Head of caudate nucleus (tissue), 42 donors: ENCODE measurements at regions not wholly inside any gene's neighbourhood (a gene's known extent, or its start where the extent isn't known, plus 50 kb on each side); places are given as distances from the start of the nearest gene placed in this dataset.

Experiments used
- DNase-seq, 42 donors: peaks; one replicate each; pipeline versions ENCODE4 v3.0.0 to v3.0.0-alpha.2; 2020 to 2021; ENCODE audit warnings: mixed read lengths in 7 of 42
- intact Hi-C: fragments of 100-400 bp; cut with DNase I; formaldehyde crosslinking; loops from one replicate; pipeline ENCODE4 v1.15.0; 2022

DNA sequence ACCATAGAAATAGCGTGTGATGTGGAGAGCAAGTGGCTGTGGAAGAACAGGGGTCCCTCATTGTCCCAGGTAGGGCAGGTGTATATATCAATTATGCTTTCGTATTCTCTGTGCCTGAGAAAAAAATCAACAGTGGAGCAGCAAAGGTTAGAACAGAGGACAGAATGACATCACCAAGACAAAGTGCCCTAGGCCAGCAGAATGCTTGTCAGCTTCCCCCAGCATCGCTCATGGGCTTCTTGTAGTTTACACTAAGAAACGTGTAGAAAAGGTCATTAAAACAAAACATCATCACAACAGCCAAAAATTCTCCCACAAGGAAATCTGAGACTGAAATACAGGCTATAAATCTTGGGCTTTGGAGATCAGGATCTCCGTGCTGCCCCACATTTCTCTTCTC, 288.0 kb downstream of the TDRD15 start:
- DNase-seq: peak in 1 of 42 donors; percentile 12
- intact Hi-C loops: no loop called here

DNA sequence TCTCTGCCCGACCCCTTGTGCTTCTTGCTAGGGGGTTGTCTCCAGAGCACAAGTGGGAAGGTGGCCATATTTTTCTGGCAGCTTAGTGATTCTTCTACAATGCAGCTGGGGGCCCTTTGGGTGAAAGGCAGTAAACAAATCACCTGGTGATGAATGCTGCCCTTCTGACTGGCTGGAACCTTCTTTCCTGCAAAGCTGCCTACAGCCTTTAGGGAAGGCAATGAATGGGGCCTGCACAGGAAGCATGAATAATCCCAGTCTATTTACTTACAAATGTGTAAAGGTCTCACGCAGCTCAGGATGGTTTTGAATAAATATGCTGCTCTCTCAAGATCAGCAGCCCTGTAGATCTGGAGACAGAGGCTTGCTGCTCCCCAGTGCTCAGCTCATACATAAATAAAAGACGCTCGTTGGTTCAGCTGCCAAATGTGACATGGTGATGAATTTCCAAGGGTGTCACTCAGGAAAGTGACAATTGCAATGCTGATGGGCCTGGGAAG, 289.2 kb downstream of the TDRD15 start:
- no peak for DNase-seq
- intact Hi-C loops: no loop called here

DNA sequence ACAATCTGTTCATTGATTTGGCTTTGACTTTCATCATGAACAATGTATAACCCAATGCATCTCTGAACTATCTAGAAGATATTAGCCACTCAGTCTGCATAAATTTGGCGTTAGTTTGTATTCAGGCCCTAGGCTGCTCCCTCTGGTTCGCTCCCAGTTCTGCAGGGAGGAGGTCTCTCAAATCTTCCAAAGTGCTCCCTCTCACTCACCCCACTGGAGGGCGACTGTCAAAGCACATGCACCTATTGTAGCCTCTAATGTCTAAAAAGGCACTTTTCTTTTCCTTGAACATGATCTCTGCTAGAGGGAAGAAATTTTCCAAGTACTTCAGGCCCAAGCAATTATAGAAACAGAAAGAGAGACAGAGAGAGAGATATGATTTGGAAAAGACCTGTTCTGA, 291.5 kb downstream of the TDRD15 start:
- DNase-seq: no peak
- intact Hi-C loops: no loop called here

DNA sequence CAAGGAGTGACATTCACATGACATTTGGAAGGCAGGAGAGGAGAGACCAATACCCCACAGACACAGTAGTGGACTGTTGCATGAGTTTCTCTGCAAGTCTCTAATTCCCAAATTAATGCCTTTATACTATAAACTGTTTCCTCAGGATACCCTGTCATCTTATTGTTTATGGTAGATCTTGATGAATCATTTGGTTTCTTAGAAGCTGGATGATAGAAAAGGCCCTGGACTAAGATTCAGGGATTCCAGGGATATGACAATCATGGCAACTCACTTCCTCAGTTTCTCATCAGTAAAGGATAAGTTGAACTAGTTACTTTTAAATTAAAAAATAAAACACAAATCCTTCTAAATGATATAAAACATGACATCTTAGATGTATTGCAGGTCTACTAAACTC, 292.5 kb downstream of the TDRD15 start:
- no peak for DNase-seq
- intact Hi-C loops: no loop called here

DNA sequence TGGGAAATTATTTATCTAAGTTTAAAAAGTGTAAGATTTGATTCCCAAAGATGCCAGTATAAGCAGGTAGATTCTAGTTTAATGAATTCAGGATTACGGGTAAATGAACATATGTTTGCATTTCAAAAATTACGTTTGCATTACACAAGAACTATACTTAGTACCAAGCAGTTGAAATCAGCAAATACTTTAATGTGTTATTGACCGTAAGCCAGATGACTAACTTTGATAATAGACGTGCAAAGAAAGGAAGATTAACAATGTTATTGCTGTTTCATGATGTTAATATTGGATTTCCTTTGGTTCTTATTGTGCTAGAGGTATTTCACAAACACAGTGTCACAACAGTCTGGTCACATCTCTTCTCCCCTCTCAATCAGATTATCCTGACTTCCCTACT, 294.7 kb downstream of the TDRD15 start:
- intact Hi-C loops: no loop called here
- DNase-seq: no peak

DNA sequence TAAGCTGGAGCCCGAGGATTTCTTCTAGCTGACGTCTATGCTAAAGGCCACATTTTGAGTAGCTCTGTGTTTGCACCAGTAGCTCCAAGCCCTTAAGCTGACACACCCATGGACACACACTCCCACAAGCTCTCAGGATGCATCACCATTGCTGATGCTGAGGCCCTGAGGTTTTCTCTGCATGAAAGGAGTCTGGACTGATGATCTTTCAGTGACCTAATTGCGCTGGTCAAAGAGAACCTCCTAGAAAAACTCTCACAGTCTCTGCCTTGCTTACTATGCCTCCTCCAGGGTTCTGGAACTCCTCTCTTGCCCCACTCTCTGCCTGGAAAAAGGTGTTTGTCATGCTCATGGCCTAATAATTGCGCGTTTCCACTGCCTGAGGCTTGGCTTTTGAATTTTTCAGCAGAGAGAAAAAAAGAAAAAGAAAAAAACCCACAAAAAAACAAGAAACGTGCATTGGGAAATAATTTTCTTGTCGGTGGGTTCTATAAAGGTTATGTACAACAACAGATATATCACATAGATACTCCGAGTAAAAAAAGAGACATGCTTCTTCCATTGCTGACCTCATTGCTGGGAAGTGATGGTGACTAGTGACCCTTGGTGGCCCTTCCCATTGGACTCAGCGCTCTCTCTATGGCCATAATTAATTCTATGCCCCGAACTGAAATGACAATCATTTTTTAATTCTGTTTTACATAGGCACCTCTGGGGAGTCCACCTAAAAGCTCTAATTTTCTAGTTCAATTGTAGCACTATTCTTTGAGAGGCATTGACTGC, 297.0 kb downstream of the TDRD15 start:
- DNase-seq: peak in 1 of 42 donors; percentile 15
- intact Hi-C loops: no loop called here

DNA sequence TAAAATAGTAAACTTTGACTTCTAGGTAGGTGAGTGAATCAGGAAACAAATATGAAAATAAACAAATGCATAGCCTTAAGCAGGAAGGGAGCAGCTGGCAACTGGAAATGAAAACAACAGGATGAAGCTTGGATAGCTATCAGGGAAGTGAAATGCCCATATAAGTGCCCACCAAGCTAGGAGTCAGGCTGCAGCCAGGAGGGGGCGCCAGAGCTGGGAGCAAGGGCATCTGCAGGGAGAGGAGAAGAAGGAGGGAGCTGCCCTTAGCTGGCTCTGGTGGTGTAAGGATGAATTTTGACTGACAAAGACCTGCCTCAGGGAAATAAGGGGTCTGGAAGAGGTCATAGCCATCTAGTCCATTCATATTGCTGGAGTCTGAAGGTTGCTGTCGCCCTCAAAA, 298.3 kb downstream of the TDRD15 start:
- DNase-seq: peak in 36 of 42 donors; percentile 10 to 67 (median 46)
- intact Hi-C loops: no loop called here

DNA sequence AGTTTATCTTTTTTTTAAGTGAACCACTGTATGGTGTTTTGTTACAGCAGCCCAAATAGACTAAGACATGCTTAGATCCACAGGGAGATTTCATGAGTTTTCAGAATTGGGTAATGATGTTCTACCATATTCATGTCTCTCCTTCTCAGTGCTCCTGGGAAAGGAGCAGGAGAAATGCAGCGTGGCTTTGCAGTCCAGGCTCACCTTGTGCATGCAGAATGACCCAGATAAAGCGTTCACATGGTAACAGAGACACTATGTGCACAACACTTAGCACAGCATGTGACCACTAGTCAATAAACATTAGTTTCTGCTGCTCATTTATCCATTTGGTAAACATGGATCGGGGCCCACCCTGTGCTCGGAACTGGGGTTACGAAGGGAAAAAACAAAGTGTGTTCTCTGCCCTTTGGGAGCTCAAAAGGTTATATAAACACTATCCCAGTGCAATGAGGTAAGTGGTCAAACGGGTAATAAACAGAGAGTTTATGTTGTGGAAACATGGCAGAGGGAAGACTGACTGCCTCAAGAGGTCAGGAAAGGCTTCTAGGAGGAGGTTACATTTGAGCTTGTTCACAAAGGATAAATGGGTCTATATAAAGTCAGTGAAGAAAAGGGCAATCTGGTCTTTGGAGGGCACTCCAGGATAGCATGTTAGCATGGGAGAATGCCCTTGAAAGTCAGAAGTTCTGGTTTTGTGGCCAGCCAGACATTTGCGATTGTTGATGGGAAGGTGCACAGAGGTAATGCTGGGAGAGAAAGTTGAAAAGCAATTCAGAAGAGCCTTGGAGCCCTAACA, 299.2 kb downstream of the TDRD15 start:
- DNase-seq: peak in 1 of 42 donors; percentile 22
- intact Hi-C loops: no loop called here

DNA sequence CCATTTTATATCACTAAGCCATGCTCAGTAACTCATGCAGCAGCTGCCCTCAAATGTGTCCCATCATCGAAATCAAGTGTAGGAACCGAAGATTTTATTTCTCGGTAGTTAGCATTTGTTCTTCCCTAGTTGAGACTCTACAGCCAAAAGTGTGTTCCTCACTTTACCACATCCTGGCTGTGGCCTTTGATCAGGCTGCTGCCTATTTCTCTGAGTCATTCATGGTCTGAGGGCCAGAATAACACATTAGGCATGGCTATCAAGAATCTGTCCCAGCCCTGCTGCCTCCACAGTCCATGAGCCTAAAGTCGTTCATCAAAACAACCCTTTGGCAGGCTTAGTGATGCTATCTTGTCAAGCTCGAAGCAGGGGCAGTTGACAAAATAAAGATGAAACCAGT, 300.1 kb downstream of the TDRD15 start:
- intact Hi-C loops: no loop called here
- peak in 1 of 42 donors; percentile 7 for DNase-seq

DNA sequence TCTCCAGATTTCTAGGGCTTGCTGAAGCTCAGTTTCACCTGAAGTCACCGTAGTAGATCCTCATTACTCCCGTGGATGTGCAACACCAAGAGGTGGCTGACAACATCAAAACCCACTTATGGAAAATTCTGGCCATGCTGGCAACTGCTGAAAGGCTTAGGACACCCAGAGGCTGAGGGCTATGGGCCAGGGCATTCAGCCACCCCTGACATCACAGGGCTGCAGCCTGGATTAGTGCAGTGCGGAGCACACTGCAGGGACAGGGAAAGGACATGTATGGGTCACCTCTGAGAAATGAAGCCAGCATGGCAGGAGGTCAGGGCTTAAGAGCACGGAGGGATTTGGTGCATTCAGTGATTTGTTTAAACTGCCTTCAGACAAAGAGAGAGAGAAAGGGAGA, 300.6 kb downstream of the TDRD15 start:
- intact Hi-C loops: no loop called here

DNA sequence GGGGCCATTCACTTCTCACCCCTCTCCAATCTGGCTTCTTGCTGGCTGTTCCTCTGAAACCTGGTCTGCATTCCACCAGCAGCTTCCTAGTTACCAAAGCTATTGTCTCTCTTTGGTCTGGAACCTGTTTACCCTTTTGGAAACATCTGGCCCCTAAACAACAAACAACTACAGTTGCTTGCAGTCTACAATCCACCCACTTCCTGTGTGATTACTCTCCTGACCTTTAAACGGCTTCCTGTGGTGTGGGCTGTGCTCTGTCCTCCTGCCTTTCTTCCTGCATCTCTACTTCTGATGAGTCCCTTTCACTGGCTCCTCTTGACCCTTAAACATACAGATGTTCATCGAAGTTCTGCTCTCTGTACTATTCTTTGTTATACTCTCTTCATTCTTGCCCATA, 303.8 kb downstream of the TDRD15 start:
- intact Hi-C loops: no loop called here
- no peak for DNase-seq

More for the DNA sequence above, 300.6 kb downstream of the TDRD15 start:
- peak in 1 of 42 donors; percentile 20 for DNase-seq

DNA sequence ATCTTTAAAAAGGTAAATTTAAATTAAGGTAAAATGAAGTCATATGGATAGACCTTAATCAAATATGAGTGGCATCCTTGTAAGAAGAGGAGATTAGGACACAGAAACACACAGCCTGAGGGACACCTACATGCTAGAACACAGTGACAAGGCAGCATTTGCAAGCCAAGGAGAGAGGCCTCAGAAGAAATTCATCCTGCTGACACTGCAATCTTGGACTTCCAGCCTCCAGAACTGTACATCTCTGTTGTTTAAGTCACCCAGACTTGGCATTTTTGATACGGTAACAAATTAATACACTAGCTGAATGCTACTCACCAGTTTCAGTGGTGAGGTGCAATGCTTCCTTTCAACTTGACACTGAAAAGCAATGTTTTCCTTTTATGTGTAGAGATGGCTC, 305.0 kb downstream of the TDRD15 start:
- DNase-seq: peak in 1 of 42 donors; percentile 19
- intact Hi-C loops: no loop called here

DNA sequence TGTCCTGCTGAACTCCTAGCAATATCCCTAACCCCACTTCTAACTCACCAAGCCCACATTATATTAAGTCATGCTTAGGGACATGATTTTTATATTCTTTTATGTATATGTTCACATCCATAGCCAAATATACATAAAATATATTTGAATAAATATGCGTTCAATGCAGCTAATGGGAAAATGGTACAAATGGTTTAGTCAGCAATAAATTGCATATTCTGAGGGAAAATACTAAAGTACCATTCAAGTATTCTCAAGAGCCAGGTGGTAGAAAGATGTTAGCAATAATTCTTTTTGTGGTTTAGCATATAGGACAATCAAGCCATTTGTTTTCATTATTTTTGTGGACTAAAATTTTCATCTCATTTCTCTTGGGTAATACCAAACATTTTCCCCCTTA, 306.0 kb downstream of the TDRD15 start:
- no peak for DNase-seq
- intact Hi-C loops: no loop called here

DNA sequence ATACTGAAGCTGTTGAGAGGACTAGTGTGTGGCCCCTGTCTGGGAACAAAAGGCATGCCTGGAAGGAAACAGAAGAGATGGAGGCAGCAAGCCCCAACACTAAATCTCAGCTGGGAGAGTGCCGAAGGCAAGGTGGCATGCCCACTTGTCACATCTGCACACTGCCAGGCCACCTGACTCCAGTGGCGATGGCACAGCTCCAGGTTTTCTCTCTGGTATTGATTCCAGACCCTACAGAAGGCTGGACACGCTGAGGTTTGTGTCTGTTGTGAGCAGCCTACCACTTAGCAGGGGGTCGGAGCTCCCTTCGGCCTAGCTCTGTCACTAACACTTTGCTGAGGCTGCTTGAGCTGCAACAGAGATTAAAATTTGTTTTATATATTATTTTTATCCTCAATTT, 307.3 kb downstream of the TDRD15 start:
- DNase-seq: peak in 4 of 42 donors; percentile 8 to 46 (median 24)
- intact Hi-C loops: no loop called here

DNA sequence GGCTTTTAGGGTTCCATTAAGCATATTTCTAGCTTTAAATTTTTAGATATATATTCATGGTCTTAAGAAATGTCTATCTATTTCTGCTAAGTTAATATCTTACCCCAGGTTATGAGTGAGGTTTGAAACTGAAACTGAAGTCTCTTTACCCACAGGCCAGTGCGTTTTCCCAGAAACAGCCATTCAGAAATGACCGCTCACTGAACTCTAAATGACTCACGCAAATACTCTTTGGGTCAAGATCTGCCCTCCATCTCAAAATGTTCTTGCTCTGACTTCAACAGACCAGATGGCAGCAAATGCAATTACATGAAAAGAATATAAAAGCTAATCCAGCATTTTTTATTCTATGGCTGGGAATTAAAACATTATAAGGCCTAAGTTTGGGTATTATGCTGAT, 315.2 kb downstream of the TDRD15 start:
- intact Hi-C loops: no loop called here
- no peak for DNase-seq

DNA sequence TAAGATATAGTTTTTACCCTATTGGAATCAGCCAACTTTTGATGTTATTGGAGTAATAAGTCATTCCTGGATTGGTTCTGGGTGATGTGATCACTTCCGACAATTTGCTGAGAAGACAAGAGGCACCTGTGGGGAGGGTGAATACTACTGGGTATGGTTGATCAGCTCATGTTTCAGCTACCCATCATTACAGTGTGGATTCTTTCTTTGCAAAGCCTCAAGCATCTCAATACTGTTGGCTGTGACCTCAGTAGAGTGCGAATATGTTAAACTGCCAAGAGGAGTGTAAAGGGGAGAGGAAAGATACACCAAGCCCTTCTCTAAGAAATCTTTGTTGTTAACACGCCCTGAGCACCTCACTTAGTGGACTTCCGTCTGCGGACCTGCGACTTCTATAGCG, 317.7 kb downstream of the TDRD15 start:
- intact Hi-C loops: no loop called here
- no peak for DNase-seq

DNA sequence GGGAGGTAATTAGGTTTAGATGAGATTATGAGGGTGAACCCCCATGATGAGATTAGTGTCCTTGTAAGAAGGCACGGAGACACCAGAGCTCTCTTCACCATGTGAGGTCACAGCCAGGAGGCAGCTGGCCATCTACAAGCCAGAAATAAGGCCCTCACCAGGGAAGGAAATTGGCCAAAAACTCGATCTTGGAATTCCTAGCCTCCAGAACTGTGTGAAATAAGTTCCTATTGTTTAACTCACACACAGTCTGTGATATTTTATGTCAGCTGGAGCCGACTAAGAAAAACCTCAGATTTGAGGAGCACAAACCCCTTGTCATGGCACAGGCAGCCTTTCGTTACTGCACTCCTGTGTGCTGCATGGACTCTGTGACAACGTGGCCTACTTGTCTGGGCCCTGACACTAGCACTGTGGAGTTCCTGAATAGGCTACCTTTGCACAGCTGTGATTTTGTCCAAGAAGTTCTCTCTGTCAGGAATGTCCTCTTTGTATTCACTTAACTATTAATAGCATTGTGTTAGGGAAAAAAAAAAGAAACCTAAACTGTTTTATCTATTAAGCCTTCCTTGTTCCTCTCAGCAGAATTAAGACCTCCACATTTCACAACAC, 319.8 kb downstream of the TDRD15 start:
- intact Hi-C loops: no loop called here
- no peak for DNase-seq

DNA sequence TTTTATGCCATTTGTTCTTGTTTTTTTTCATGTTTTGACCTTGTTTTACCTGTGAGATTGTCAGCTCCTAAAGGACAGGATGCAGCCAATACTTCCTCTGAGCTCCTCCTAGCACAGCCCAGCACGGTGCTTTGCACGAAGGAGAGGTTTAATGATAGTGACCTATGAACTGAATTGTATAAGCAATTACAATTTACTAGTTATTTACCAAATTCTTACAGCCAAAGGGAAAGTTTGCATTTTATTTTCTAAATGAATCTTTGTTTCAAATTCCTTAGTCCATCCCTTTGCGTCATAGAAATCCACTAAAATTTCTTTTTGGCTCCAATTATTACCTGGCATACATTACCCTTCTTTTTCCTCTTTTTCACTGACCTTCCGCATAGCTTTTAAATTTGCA, 326.1 kb downstream of the TDRD15 start:
- no peak for DNase-seq
- intact Hi-C loops: no loop called here

DNA sequence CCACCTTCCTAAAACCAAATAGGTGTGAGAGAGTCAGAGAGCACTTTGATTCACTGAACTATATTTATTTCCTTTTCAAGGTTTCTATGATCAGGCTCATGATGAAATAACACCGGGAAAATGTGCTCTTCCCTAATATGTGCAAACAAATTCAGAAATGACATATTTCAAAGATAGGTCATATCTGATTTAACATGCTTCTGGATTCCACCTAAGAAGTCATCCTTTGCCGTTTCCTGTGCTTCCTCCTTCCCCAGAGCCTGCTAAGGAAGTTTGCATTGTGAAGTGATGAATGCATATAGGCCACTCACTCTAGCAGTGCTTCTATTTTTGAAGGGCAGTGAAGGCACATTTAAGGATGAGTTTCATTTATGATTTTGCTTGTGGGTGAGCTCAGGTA, 327.6 kb downstream of the TDRD15 start:
- intact Hi-C loops: no loop called here
- DNase-seq: peak in 2 of 42 donors; percentile 10 to 19

DNA sequence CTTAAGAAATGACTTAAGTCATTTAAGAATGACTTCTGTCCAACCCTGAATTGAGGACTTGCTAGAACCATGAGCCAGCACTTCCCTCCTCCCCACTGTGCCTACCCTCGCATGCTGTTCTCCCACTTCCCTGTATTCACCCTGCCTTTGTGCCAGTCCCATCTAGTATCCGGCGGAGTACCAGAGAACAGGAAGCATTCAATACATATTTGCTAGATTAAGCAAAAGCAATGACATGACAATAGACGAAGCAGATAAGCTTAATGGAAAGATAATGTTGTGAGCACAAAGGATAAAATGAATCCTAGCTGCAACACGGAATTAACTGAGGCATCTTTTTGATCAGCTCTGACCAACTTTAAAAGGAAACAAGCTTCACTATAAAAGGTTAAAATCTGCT, 328.5 kb downstream of the TDRD15 start:
- intact Hi-C loops: no loop called here
- DNase-seq: no peak
